Occipital lobe (tissue), 1 donor: ENCODE measurements at regions not wholly inside any gene's neighbourhood (a gene's known extent, or its start where the extent isn't known, plus 50 kb on each side); places are given as distances from the start of the nearest gene placed in this dataset.
"Not testable (repeated sequence)": the region's sequence is repeated elsewhere in the genome, so short reads cannot be mapped to it uniquely, and the experiment has no call there.

Experiments
- DNase-seq: peaks from one replicate; lab custom pipeline; 2025; lab: John Stamatoyannopoulos, UW

DNA sequence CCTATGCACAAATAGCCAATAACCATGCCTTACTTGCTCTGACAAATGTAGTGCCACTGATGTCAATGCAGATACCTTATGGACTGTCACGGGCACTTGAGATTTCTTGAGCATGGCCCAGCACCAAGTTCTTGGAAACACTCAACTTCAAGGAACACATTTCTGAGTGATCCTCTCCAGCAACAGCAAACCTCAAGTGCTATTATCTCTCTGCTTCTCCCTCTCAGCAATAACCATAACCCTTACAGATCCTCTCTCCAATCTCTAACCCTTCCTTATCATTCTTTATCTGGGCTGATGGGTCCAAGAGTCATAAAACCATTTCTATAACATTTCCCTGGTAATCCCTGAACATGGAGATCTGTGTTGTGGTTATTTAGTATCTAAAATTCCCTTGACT is 266.9 kb upstream of the STXBP5 start:
- DNase-seq: no peak

DNA sequence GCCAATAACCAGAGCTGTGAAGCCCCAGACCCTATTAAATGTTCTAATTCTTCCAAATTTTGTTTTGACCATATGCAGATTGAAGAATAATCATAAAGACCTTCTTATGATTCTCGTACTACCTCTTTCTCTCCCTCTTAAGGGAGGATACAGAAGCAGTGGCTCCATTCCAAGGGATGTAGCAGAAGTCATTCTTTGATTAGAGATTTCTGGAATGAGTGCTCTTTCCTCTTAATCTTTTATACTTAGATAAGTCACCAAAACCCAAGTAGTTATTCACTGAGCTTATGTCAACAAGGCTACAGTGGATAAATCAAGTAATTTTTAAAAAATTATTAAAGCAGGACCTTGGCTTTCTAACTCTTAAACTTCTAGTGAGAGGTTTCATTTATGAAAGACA is 266.0 kb upstream of the STXBP5 start:
- DNase-seq: no peak

- DNase-seq: not testable (repeated sequence)
These were observed 264.8 kb upstream of the STXBP5 start for GRCh38 chr6:146939456-146939855.

DNA sequence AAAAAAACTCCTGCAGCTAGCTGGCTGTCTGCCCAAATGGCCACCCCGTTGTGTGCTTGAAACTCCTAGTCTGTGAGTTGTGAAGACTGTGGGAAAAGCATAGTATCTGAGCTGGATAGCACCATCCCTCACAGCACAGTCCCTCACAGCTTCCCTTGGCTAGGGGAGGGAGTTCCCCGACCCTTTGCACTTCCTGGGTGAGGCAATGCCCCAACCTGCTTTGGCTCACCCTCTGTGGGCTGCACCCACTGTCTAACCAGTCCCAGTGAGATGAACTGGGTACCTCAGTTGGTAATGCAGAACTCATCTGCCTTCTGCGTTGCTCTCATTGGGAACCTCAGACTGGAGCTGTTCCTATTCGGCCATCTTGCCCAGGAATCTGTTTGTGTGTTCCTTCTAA is 260.6 kb upstream of the STXBP5 start:
- DNase-seq: no peak

DNA sequence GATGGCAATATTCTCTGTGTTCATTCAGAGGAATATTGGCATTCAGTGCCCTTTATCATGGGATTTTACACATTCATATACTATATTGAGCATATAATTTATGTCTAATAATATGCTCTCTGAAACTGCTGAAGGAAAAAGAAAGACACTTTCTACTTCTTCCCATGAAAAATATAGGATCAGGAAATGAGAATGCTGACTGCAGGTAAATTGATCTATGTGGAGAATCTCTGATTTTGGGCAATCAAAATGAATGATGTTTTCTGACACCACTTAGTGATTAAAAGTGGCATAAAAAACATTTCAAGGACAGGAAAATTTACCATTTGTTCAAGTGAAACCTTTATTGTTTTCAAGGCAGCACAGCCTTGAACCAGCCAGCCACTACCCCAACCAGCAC is 260.1 kb upstream of the STXBP5 start:
- DNase-seq: no peak

GRCh38 chr6:146944809-146945208 is 259.4 kb upstream of the STXBP5 start:
- no peak for DNase-seq

DNA sequence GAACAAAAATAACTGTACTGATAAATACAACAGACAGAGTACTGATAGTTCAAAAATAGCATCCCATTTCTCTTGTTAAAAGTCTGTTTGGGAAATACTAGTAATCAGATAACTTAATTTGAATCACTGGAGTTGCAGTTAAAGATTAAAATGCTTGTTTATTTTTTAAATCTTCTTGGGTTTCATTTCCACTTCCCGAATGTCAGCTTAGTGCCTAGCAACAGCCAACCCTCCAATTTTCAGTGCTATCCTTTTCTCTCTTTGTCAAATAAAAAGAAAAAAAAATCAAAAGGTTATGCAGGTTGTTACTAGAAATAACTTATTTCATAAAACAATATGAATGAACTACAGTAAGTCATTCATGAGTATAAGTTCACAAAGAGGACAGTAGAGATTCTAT is 257.7 kb upstream of the STXBP5 start:
- no peak for DNase-seq

DNA sequence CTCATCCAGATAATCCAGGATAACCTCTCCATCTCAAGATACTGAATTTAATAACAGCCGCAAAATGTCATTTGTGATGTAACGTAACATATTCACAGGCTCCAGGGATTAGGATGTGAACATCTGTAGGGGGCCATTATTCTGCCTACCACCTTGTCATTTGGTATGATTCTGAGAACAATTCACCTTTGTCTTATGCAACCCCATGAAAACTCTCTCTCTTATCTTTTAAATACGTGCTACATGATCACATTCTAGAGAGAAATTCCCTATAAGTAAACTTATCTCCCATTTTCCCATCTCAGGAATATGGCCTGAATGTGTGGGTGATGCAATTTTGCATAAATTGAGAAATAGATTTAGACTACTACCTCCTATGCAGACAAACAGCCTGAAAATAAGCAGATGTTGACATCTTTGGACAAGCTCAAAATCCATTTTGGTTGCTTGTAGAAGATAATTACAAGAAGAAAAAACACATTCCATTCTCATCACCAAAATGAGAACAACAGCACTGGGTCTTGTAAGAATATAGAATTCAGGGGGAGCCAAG is 255.4 kb upstream of the STXBP5 start:
- no peak for DNase-seq

DNA sequence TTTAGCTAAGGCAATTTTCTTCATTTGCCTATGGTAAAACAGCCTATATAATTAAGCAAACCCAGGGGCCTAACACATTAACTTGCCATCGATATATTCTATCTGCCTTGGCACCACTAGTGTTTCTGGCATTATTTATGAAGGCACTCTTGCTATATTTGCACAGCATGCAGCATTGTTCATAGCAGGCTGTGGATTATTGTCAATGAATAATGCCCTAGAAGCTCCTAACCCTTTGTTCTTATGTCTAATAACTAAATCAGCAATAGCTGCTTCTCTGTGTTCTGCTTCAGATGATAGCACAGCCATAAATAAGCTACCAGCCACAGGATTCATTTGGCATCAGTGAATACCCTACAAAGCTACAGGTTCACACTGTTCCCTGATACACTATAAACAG is 254.8 kb upstream of the STXBP5 start:
- no peak for DNase-seq

DNA sequence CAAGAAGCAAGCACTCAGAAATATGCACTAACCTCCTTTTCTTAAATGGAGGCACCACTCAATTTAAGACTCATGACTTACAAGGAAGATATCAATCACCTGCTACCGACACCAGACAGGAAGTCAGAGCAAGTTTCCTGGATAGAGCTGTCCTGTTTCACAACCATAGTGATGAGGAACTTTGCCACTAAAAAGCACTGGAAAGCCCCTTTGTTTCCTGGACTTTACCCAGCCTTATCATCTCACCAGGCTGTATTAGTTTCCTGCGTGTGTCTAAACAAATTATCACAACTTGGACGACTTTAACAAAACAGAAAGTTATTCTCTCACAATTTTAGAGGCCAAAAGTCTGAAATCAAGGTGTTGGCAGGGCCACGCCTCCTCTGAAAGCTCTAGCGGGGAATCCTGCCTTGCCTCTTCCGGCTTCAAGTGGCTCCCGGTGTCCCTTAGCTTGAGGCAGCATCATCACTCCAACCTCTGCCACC is 253.8 kb upstream of the STXBP5 start:
- DNase-seq: no peak

GRCh38 chr6:146955570-146955969 is 248.6 kb upstream of the STXBP5 start:
- no peak for DNase-seq

DNA sequence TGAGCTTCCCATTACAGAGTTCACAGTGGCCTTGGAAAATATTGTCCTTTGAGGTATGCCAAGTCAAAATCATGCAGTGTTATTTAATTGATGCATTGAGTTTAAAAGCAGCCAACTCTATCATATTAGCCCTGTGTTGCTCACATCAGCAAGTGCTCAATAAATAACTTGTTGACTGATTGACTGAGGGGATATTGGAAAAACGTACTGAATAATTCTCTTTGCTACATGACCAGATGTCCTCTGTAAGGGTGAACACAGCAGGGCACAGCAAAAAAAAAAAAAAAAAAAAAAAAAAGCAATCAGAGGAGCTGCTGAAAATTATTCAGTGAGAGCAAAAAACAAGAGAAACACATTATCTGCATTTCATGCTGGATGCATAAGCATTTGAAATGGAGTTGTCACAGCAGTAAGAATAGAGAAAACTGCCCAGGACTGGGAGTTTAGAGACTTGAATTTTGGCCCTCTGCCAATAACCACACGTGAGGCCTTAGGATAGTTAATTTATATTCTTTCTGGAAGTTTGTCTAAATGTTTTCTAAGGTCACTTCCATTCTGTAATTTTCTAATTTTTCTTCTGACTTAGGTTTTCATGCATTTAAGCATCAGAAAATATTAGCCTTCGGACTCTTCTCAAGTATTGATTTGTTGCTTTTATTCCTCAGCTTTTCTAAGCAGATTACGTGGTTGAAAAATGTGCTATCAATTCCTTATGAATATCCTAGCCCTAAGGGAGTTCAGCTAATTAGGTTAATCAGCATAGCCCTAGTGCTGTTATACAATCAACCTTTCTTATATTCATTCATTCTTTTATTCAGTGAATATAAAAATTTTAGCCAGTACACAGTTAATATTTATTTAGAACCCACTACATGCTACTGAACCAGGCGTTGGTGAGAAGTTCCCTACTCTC is 246.8 kb upstream of the STXBP5 start:
- DNase-seq: no peak

DNA sequence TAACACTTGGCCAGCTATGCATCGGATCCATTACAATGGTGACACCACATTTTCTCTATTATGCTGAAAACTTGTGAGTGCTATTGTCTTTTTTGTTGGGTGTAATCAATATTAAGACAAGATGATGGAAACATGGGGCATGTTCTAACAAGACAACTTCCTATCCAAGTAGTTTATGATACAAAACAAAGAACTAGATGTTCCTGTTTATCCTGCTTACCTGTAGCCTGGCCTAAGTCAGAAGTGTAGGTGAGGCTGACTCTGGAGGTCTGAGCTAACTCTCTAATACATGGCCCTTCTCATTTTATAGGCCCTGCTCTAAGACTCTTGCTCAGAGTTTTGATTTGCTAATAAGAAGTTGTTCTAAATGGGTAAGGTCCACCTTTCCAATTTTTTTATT is 242.4 kb upstream of the STXBP5 start:
- no peak for DNase-seq

- no peak for DNase-seq
These were observed 241.9 kb upstream of the STXBP5 start for GRCh38 chr6:146962329-146962728.

GRCh38 chr6:146965110-146965689 is 239.0 kb upstream of the STXBP5 start:
- DNase-seq: no peak

- DNase-seq: no peak
These were observed 236.0 kb upstream of the STXBP5 start for GRCh38 chr6:146968041-146968760.

DNA sequence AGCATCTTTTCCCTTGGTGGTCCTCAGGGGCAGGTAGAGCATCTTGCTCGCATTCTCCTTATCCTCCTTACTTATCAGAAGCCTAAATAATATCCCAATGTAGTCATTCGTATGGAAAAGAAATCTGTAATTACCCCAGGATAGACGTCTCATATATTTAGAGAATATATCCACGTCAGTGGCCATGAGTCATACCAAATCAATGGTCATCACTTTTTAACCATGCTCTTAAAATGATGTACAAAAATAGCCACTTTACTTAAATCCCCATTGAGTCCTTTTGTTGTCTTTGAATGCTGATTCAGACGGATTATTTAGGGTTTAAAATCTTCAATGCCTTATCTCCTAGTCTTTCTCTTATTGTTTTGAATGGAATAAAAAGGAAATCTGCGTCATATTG is 231.7 kb upstream of the STXBP5 start:
- DNase-seq: no peak

DNA sequence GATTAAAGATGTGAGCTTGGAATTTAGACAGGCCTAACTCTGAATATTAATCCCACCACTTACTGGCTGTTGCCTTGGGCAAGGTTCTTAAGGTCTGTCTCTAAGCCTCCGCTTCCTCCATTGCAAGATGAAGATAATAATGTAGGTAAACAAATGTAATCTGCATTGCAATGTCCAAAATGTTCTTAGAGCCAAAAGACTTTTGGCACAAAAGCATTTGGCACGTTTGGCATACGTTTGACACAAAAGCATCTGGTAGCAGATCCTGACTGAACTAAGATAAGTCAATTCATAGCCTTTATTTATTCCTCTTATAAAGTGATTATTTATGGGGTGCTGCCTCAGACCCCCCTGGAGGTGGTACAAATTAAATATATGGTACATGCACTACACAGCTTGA is 229.9 kb upstream of the STXBP5 start:
- DNase-seq: no peak

- DNase-seq: no peak
These were observed 229.1 kb upstream of the STXBP5 start for GRCh38 chr6:146975093-146975492.

DNA sequence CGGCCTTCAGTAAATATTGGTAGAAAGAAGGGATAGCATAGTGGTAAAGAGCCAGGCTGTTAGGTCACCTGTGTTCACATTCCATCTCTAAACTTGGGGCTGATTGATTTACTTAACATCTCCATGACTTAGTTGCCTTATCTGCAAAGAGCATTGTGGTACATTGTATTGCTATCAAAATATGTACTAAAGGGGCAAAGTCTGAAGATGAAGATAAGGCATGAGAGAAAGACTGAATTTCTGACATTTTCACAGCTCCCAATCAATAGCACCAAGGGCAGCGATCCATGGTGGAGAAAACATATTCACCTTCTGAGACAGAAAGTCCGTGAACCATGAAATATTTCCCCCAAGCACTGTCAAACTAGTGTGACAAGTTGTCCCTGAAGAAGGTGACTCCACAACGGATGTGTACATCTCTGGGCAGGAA is 223.3 kb upstream of the STXBP5 start:
- no peak for DNase-seq

GRCh38 chr6:146981981-146982380 is 222.2 kb upstream of the STXBP5 start:
- DNase-seq: no peak
